IgD-negative memory B cell (primary cell): ENCODE measurements at regions not wholly inside any gene's neighbourhood (a gene's known extent, or its start where the extent isn't known, plus 50 kb on each side); places are given as distances from the start of the nearest gene placed in this dataset.
"Not testable (repeated sequence)": the region's sequence is repeated elsewhere in the genome, so short reads cannot be mapped to it uniquely, and the experiment has no call there.

Source experiments
- H3K27ac Mint-ChIP-seq, 3 donors: one replicate each; pipeline ENCODE4 v1.8.0; 2020 to 2022; ENCODE audit warnings: mild to moderate bottlenecking in 3 of 3, mixed read lengths in 3 of 3, moderate library complexity in 1 of 3
- H3K27me3 Mint-ChIP-seq: one replicate; pipeline ENCODE4 v1.8.0; 2021; ENCODE audit warnings: mixed read lengths
- H3K36me3 Mint-ChIP-seq: one replicate; pipeline ENCODE4 v1.8.0; 2020; ENCODE audit warnings: mild to moderate bottlenecking, mixed read lengths
- H3K4me1 Mint-ChIP-seq, 3 donors: one replicate each; pipeline ENCODE4 v1.8.0; 2020 to 2022; ENCODE audit warnings: mixed read lengths in 3 of 3, mild to moderate bottlenecking in 1 of 3
- H3K4me3 Mint-ChIP-seq, 4 donors: one replicate each; pipeline ENCODE4 v1.8.0; 2020 to 2022; ENCODE audit warnings: mild to moderate bottlenecking in 4 of 4, mixed read lengths in 4 of 4, moderate library complexity in 3 of 4
- H3K9me3 Mint-ChIP-seq, 3 donors: one replicate each; pipeline ENCODE4 v1.8.0; 2020 to 2021; ENCODE audit warnings: mixed read lengths in 3 of 3, mild to moderate bottlenecking in 1 of 3

DNA sequence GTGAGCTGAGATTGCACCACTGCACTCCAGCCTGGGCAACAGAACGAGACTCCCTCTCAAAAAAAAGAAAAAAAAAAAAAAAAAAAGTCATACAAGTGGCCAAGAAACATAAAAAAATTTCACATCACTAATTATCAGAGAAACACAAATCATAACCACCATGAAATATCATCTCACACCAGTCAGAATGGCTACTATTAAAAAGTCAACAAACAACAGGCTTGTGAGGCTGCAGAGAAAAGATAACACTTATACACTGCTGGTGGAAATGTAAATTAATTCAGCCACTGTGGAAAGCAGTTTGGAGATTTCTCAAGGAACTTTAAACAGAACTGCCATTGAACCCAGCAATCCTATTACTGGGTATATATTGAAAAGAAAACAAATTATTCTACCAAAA lies 291.1 kb upstream of the MCTP2 start:
- peaks cover 2 to 5% (median 2%) of the 10 kb centered on the region in 3 donors for H3K9me3 Mint-ChIP-seq
- H3K4me1 Mint-ChIP-seq: no peaks in the 10 kb centered on the region

DNA sequence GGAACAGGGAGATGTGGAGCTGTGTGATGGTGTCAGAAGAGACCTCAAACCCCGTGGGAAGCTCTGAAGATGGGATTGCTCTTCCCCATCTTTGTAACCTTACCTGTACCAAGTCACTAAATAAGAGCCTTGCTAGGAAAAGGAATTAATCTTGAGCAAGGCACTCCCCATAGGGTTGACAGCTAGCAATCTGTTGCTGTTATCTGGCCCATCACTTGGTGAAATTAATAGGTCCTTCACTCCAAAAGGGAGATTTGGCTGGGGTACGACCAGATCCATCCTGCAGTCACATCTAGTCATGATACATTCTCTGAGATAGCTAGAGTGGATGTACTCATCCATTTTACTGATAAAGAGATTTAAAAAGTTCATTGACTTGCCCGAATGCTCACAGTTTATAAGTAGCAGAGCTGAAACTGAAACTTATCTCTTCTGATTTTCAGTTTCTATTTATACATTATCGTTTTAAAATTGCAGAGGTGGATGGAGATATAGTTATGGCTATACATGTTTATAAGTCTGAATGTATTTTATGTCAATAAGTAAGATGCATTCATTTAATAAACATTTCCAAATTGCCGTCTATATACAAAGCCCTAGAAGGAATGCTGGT lies 299.1 kb upstream of the MCTP2 start:
- H3K36me3 Mint-ChIP-seq: no peaks in the 10 kb centered on the region
- H3K4me3 Mint-ChIP-seq: peak overlapping the region in 2 of 4 donors; percentile 17 to 43
- H3K27me3 Mint-ChIP-seq: no peaks in the 10 kb centered on the region
- peaks cover 0 to 3% (median 2%) of the 10 kb centered on the region in 3 donors for H3K9me3 Mint-ChIP-seq
- H3K4me1 Mint-ChIP-seq: peaks cover 8 to 12% (median 9%) of the 10 kb centered on the region in 3 donors
- H3K27ac Mint-ChIP-seq: no peak overlapping the region

More for the DNA sequence above, 291.1 kb upstream of the MCTP2 start:
- Mint-ChIP-seq H3K36me3 (no peaks in the 10 kb centered on the region), H3K27ac (no peak overlapping the region), H3K4me3 (no peak overlapping the region), H3K27me3 (no peaks in the 10 kb centered on the region)

DNA sequence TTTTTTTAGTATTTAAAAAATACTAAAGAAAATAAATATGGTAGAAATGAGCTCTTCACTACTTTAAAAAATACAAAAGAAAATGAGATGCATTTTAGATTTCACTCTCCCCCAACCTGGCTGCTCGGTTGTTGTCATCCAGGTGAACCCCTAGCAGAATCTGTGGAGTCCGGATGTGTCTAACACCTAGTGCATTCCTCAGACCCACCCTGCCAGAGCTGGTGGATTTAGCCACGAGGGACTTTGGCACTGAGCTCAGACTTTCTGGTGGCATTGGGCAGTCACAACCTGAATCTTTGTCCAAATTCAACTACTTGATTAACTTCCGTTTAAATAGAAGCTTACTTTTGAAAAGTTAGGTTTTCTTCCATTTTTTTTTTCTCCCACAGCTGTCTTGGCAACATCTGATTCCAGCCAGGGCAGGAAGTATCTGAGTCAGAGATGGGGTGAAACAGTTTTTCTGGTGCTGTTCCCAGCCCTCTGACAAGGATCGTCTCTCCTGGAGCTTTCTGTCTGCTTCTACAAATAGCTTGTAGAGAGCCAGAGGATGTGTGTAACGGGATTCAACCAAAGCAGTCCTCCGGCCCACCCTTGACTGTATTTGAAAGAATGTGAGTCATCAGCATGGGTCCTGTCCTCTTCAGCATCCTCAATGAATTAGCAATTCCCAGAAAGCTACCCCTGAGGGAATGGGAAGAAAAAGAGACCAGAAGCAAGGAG lies 301.8 kb upstream of the MCTP2 start:
- Mint-ChIP-seq H3K4me3 (no peak overlapping the region), H3K4me1 (peaks cover 9 to 12% (median 9%) of the 10 kb centered on the region in 3 donors)

DNA sequence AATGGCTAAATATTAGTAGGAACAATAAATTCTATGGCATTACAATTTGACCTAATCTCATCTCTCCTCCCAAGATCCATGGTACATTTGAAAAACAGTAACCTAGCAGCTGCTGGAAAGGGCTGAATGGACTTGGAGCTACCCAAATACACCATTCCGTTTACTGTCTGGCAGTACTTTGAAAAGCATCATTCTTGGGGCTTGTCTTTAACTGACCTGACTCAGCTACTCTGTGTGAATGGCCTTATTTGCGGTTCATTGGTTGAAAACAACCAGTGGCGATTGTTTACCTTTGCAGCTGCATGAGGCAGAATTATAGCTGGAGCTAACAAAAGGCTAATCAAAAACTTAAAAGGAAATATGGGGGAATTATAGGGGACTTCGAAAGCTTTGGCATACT lies 311.2 kb upstream of the MCTP2 start:
- Mint-ChIP-seq H3K4me3 (no peak overlapping the region), H3K4me1 (no peaks in the 10 kb centered on the region), H3K9me3 (peaks cover 0 to 18% (median 9%) of the 10 kb centered on the region in 3 donors), H3K36me3 (no peaks in the 10 kb centered on the region), H3K27ac (no peak overlapping the region), H3K27me3 (no peaks in the 10 kb centered on the region)

More for the DNA sequence above, 301.8 kb upstream of the MCTP2 start:
- no peaks in the 10 kb centered on the region for H3K27me3 Mint-ChIP-seq
- H3K27ac Mint-ChIP-seq: no peak overlapping the region
- peaks cover 0 to 4% (median 4%) of the 10 kb centered on the region in 3 donors for H3K9me3 Mint-ChIP-seq
- no peaks in the 10 kb centered on the region for H3K36me3 Mint-ChIP-seq

DNA sequence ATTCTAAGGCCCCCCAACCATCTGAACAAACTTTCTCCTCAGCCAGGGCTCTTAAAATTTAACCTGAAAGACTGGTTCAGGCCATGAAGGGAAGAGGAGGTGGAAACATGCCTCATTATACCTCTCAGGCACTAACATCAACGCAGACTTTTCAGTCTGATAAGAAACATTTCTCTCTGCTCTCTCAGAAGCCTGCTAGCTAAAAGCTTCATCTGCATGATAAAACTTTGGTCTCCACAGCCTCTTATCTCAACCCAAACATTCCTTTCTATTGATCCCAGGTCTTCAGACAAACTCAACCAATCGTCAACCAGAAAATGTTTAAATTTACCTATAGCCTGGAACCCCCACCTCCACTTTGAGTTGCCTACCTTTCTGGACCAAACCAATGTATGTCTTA lies 312.6 kb upstream of the MCTP2 start:
- peaks cover 3 to 18% (median 11%) of the 10 kb centered on the region in 3 donors for H3K9me3 Mint-ChIP-seq
- H3K4me3 Mint-ChIP-seq, H3K4me1 Mint-ChIP-seq, H3K36me3 Mint-ChIP-seq, H3K27me3 Mint-ChIP-seq, H3K27ac Mint-ChIP-seq: not testable (repeated sequence)

DNA sequence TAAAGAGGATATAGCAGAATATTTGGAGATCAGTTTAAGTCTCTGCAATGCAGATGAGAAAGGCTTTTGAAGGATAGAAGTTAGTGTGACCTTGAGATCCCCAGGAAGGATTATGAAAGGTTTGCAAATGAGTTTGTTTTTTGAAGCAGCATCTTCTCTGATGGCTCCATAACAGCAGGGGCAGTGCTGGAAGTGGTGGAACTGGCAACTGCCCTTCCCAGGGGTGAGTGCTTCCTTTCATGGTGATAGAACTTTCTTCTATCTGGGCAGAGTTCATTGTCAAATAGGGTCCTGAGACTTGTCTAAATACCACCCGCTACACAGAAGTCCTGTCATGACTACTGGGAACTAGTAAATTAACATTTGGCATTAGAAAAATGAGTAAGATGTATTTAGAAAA lies 314.2 kb upstream of the MCTP2 start:
- no peak overlapping the region for H3K4me3 Mint-ChIP-seq
- H3K27ac Mint-ChIP-seq: no peak overlapping the region
- H3K9me3 Mint-ChIP-seq: peaks cover 4 to 13% (median 11%) of the 10 kb centered on the region in 3 donors
- H3K27me3 Mint-ChIP-seq: no peaks in the 10 kb centered on the region
- no peaks in the 10 kb centered on the region for H3K36me3 Mint-ChIP-seq
- no peaks in the 10 kb centered on the region for H3K4me1 Mint-ChIP-seq

DNA sequence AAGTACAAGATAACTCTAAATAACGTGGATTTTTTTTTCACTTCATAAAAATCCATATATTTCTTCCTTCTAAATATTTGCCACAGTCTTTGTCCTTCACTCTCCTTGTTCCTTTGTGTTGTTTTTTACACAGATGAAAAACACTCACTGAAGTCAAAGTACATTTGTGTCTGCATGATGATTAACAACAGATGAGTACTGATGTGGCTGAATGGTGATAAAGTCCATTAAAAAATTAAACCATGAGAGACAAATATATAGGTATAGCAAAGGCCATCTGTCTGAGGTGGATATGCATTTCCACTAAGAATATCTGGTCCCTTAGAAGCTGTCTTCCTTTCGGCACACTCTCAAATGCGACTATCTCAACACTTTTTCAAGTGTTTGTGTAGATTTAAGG lies 317.5 kb upstream of the MCTP2 start:
- no peak overlapping the region for H3K27ac Mint-ChIP-seq
- no peaks in the 10 kb centered on the region for H3K36me3 Mint-ChIP-seq
- no peak overlapping the region for H3K4me3 Mint-ChIP-seq
- H3K9me3 Mint-ChIP-seq: peaks cover 0 to 4% (median 2%) of the 10 kb centered on the region in 3 donors
- H3K4me1 Mint-ChIP-seq: no peaks in the 10 kb centered on the region
- no peaks in the 10 kb centered on the region for H3K27me3 Mint-ChIP-seq

DNA sequence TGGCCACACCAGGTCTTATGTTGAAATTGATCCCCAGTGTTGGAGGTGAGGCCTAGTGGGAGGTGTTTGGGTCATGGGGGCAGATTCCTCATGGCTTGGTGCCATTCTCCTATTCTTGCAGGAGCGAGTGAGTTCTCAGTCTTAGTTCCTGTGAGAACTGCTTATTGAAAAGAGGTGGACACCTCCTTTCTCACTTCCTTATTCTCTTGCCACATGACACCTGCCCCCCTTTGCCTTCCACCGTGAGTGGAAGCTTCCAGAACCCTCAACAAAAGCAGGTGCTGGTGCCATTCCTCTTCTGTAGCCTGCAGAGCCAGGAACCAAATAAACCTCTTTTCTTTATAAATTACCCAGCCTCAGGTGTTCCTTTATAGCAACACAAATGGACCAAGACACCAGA lies 318.1 kb upstream of the MCTP2 start:
- no peaks in the 10 kb centered on the region for H3K27me3 Mint-ChIP-seq
- peaks cover 0 to 4% (median 2%) of the 10 kb centered on the region in 3 donors for H3K9me3 Mint-ChIP-seq
- H3K36me3 Mint-ChIP-seq: no peaks in the 10 kb centered on the region
- no peak overlapping the region for H3K4me3 Mint-ChIP-seq
- no peak overlapping the region for H3K27ac Mint-ChIP-seq
- no peaks in the 10 kb centered on the region for H3K4me1 Mint-ChIP-seq

DNA sequence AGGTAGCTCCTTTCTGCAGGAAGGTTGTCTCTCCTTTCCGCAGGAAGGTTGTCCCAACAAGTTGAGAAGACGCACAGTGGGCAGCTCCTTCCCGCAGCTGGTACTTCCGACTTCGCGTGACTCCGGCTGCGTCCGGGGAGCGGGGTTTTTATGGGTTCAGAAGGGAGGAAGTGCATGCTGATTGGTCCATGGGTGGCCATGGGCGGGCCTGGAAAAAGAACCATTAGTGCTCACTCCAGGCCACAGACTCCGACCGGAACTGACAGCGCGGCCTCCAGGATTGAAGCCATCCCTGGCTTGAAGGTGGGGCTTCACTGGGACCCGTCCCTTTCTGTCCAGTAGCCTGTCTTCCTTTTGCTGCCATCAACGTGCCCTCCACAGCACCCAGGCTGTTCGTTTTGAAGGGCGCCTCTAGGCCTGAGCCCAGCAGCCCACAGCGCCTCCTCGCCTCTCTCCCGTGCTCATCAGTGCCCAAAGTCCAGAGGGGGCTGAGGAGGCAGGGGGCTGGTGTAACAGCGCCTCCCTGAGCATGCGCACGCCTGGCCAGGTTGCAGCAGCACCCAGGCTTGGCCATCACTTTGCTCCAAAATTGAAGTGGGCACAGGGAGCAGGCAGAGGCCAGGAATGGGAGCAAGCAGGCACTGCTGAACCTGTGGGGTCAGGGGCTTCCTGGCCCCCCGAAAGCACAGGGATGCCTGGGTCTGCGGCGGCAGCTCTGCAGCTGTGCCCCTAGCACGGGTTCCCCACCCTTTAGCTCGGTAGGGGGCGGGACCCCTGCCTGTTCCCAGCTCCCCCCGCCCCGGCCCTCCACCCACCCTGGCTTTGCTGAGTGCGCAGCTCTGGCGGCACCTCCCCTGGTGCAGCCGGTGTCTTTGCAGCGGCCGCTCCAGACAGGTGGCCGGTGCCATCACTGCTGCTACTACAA lies 330.6 kb upstream of the MCTP2 start:
- Mint-ChIP-seq H3K27me3 (peaks cover 2% of the 10 kb centered on the region), H3K9me3 (no peaks in the 10 kb centered on the region), H3K4me1 (no peaks in the 10 kb centered on the region), H3K27ac (no peak overlapping the region), H3K36me3 (no peaks in the 10 kb centered on the region), H3K4me3 (peak overlapping the region in 1 of 4 donors; percentile 65)

DNA sequence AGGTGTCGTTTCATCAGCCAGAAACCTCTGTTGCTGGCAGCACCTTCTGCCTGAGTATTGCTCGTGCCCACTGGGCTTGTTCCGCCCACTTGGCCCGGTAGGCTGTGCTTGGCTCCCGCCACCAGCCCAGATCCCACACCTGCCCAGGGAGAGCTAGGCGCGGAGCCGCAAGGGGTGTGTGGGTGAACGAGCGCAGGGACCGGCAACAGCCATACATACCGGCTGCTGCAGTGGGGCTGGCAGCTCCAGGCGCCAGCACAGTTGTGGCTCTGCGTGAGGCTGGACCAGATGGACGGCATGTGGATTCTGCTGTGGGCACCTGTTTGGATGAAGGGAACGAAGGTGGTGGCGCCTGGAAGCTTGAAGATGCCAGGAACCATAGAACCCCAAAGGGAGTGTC lies 331.5 kb upstream of the MCTP2 start:
- Mint-ChIP-seq H3K4me3 (no peak overlapping the region), H3K4me1 (no peaks in the 10 kb centered on the region), H3K27ac (no peak overlapping the region), H3K36me3 (no peaks in the 10 kb centered on the region), H3K9me3 (no peaks in the 10 kb centered on the region), H3K27me3 (peaks cover 2% of the 10 kb centered on the region)

DNA sequence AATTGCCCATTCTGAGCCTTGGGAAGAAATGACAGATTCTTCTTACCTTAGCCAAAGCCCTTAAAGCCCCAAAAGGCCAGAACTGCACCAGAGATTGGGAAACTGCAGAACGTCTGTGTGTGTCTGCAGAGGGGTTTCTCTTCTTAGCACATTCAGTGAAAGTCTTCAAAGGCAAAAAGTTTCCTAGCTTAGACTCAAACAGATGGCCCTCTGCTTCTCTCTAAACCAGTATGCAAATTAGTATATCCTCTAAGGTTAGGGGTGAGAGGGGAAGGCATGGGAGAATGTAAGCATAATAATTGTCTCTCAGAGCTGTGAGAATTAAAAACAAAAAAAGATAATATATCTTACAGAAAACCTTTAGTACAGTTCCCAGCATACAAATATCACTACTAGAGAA lies 334.0 kb upstream of the MCTP2 start:
- H3K27me3 Mint-ChIP-seq: peaks cover 2% of the 10 kb centered on the region
- no peaks in the 10 kb centered on the region for H3K9me3 Mint-ChIP-seq
- no peaks in the 10 kb centered on the region for H3K4me1 Mint-ChIP-seq
- no peak overlapping the region for H3K27ac Mint-ChIP-seq
- no peaks in the 10 kb centered on the region for H3K36me3 Mint-ChIP-seq
- no peak overlapping the region for H3K4me3 Mint-ChIP-seq

DNA sequence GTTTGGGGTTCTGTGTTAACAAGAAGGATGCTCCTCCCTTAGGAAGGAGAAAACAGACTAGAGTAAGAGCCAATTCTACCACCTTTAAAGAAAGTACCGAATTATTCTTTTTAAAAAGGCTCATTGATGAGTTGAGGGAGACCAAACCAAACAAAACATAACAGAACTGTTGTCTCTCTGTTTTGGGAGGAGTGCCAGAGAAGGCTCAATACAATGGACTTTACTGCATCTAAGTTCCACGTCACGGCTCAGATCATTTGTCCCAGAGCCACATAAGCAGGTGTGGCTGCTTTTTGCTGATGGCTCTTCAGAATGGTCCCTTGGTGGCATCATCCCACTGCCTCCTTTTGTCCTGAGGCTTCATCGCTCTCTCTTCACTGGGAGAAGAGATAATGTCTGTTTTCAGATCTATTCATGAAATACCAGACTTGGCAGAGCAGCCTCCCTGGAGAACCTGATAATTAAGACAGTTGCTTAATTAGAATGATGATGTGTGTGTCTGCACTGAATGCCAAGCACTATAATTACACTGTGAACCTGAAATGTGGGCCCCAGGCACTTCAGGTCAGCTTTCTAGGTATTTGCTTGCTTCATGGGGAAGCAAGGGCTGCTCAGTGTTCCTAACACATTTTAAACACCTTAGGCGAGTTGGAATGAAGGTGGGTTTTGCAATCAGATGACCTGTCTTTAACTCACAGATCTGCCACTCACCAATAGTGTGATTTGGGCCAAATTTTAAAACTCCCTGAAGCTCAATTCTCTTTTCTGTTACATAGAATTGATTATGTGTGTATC lies 335.2 kb upstream of the MCTP2 start:
- H3K36me3 Mint-ChIP-seq: no peaks in the 10 kb centered on the region
- no peaks in the 10 kb centered on the region for H3K9me3 Mint-ChIP-seq
- peaks cover 2% of the 10 kb centered on the region for H3K27me3 Mint-ChIP-seq

DNA sequence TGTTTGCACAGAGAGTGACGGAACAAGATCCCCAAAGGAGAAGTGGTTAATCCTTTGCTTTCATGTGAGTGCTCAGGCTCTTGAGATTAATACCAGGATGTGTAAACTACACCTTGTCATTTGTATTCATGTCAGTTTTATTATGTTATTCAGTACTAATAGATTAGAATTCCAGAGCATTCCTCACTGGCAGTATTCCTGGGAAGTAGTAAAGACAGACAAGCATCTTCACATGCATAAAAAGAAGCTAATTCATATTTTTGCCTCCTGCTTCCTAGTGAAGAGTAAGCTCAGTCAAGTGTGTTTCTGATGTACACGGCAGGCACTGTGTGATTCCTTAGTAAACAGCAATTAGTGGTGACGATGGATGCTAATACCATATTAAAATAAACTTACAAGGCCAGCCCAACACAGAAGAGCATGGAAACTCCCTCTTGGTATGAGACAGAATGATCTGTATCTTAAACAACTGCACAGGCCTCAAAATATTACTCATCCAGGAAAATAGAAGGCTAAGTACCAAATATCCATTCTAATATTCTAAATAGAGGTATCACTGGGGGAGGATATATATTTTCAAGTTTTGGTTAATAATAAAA lies 336.8 kb upstream of the MCTP2 start:
- Mint-ChIP-seq H3K9me3 (no peaks in the 10 kb centered on the region), H3K27me3 (peaks cover 1% of the 10 kb centered on the region), H3K4me3 (no peak overlapping the region), H3K36me3 (no peaks in the 10 kb centered on the region), H3K27ac (no peak overlapping the region), H3K4me1 (no peaks in the 10 kb centered on the region)

More for the DNA sequence above, 335.2 kb upstream of the MCTP2 start:
- Mint-ChIP-seq H3K4me3 (no peak overlapping the region), H3K27ac (no peak overlapping the region), H3K4me1 (no peaks in the 10 kb centered on the region)

DNA sequence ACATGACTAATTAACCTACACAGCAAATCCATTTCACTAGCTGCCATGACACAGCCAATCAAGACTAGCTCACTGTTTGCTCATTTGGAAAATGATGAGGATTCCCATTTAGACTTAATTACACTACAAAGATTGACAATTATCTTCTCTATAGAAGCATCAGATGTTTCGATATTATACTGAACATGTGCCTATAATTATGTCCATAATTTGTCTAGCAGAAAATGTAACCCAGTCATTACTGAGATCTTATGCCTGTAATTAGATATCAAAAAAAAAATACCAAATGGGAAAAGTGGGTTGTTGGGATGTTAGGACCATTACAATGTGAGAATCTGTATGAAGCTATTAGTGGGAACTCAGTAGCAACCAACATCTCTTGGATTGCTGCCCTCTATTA lies 344.2 kb upstream of the MCTP2 start:
- Mint-ChIP-seq H3K27ac (no peak overlapping the region), H3K27me3 (peaks cover 1% of the 10 kb centered on the region), H3K9me3 (no peaks in the 10 kb centered on the region), H3K4me1 (no peaks in the 10 kb centered on the region), H3K36me3 (no peaks in the 10 kb centered on the region), H3K4me3 (no peak overlapping the region)
